Left ventricle myocardium inferior (tissue), 1 donor: ENCODE measurements at regions not wholly inside any gene's neighbourhood (a gene's known extent, or its start where the extent isn't known, plus 50 kb on each side); places are given as distances from the start of the nearest gene placed in this dataset.

Experiments used
- DNase-seq: peaks from one replicate; pipeline ENCODE4 v3.0.0-alpha.2; 2020
- H3K27ac ChIP-seq: fragments of 200-600 bp; replicated peaks from 2 replicates; pipeline ENCODE4 v1.8.0; 2021
- H3K27me3 ChIP-seq: fragments of 200-600 bp; 2 replicates; pipeline ENCODE4 v1.8.0; 2021; ENCODE audit warnings: low read depth
- H3K36me3 ChIP-seq: fragments of 200-600 bp; 2 replicates; pipeline ENCODE4 v1.8.0; 2021
- H3K4me1 ChIP-seq: fragments of 200-600 bp; 2 replicates; pipeline ENCODE4 v1.8.0; 2021
- H3K4me3 ChIP-seq: fragments of 200-600 bp; 2 replicates; pipeline ENCODE4 v1.8.0; 2021; ENCODE audit warnings: mild to moderate bottlenecking, moderate library complexity
- H3K9me3 ChIP-seq: fragments of 200-600 bp; replicated peaks from 2 replicates; pipeline ENCODE4 v1.8.0; 2021
- intact Hi-C: fragments of 100-400 bp; cut with micrococcal nuclease; formaldehyde crosslinking; loops from one replicate; pipeline ENCODE4 v1.11.0; 2022
- TF ChIP-seq, protein P1 (sequence below): fragments of 200-600 bp; IDR thresholded peaks from 2 replicates; pipeline ENCODE4 v1.8.0; 2021; ENCODE audit warnings: antibody characterized with exemption, mild to moderate bottlenecking, borderline replicate concordance
- donor health status: DM: no; HTN: yes; CAD: no; lungs with severe emphysema.

DNA sequence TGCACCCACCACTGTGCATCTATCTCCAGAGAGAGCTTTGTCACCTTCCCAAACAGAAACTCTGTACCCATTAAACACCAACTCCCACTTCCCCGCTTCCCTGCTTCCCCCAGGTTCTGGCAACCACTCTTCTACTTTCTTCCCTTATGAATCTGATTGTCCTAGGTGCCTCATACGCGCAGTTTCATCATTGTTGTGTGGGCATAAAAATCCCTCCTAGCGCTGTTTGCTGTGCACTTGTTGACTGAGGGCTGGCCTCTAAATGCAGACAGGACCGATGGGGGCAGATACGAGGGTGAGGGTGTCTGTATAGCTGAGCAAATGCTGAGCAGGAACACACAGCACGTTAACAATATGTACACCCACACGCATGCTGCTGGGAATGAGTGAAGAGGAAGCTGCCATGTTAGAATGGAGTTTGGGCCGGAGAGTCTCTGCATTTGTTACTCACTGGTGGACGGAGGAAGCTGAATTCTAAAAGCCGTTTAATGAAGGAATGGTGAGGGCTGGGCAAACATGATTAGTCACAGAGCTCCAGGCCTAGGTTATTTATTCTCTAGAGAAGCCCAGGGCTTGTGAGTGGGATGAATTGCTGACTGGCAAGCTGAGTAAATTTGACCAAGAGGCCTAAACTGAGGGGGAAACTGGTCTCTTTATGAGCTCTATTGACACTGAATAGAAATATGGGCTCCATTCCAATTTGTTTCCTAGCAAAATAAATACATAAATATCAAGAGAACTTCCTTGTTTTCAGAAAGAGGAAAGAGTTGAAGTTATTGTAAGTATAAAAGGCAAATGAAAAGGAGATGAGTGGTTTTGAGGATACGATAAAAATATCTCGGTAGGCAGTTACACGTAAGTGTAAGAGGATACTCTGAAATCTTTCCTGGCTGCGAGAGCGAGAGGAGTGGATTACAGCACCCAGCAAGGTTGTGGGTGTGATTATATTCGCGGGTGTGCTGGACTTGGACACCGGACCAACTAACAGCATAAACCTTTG lies 95.9 kb upstream of the RPS6KA3 start:
- H3K9me3 ChIP-seq, result no peaks in the 10 kb centered on the region
- DNase-seq, result no peak
- intact Hi-C loops, result no loop called here
- H3K36me3 ChIP-seq, result no peaks in the 10 kb centered on the region
- peak overlapping the region; percentile 89 for H3K27ac ChIP-seq
- peaks cover 23% of the 10 kb centered on the region for H3K4me1 ChIP-seq
- TF ChIP-seq, protein P1, sequence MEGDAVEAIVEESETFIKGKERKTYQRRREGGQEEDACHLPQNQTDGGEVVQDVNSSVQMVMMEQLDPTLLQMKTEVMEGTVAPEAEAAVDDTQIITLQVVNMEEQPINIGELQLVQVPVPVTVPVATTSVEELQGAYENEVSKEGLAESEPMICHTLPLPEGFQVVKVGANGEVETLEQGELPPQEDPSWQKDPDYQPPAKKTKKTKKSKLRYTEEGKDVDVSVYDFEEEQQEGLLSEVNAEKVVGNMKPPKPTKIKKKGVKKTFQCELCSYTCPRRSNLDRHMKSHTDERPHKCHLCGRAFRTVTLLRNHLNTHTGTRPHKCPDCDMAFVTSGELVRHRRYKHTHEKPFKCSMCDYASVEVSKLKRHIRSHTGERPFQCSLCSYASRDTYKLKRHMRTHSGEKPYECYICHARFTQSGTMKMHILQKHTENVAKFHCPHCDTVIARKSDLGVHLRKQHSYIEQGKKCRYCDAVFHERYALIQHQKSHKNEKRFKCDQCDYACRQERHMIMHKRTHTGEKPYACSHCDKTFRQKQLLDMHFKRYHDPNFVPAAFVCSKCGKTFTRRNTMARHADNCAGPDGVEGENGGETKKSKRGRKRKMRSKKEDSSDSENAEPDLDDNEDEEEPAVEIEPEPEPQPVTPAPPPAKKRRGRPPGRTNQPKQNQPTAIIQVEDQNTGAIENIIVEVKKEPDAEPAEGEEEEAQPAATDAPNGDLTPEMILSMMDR, result no peak
- no peaks in the 10 kb centered on the region for H3K27me3 ChIP-seq
- peak overlapping the region; percentile 14 for H3K4me3 ChIP-seq

DNA sequence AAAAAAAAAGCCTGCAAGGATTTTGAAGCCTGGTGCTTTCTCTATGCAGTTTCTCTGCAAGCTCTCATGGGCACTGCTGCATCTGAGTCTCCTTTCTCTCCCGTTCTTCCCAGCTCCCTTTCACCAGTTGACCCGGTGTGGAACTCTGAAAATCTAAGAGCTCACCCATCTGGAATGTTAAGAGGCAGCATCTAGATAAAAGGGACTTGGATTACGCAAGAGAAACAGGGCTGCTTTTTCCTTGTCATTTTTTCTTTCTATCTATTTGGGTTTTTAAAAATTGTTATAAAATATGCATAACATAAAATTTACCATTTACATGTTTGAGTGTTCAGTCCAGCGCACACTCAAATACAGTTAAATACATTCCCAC lies 95.2 kb upstream of the RPS6KA3 start:
- intact Hi-C loops, result no loop called here
- peak overlapping the region; percentile 89 for H3K27ac ChIP-seq

DNA sequence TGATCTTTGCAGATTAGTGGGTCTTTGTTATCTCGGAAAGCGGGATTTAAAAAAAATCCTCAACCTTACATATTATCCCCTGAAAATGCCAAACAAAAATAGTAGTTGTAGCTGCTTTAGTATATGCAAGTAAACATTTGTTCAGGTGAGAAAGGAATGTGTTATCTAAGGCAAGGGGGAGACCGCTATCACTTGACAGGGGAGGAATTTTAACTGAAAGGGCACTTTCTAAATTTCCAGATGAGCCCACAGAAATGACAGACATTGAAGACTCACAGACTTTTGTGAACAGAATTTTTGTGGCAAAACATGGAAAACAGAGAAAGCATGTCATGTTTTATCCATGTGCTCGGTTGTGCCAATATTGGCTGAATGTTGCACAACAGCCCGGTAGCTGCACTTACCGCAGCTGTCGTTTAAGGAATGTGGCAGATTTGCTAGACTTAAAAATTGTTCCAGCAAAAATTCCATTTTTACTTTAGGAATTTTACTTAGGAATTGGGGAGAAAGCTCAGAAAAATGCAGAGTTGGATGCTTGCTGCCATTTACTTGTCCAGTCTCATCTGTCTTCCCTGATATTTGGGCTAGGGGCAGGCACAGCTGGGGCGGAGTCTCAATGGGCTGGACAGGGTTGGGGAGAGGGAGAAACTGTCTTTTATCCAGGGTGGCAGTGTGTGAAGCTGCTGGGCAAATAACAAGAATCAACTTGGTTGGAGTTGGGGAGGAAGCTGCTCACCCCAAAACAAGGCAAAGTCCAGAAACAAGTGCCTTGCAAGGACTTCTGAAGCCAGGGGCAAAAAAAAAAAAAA lies 94.6 kb upstream of the RPS6KA3 start:
- no peaks in the 10 kb centered on the region for H3K27me3 ChIP-seq
- peak; percentile 21 for DNase-seq
- peak overlapping the region; percentile 89 for H3K27ac ChIP-seq
- peaks cover 23% of the 10 kb centered on the region for H3K4me1 ChIP-seq
- no peak overlapping the region for H3K4me3 ChIP-seq
- H3K36me3 ChIP-seq, result no peaks in the 10 kb centered on the region
- TF ChIP-seq, protein P1, result no peak
- no peaks in the 10 kb centered on the region for H3K9me3 ChIP-seq
- intact Hi-C loops, result no loop called here

More for the DNA sequence above, 95.2 kb upstream of the RPS6KA3 start:
- Histone ChIP-seq H3K36me3 (no peaks in the 10 kb centered on the region), H3K27me3 (no peaks in the 10 kb centered on the region), H3K4me1 (peaks cover 23% of the 10 kb centered on the region), H3K4me3 (no peak overlapping the region), H3K9me3 (no peaks in the 10 kb centered on the region)
- no peak for DNase-seq
- TF ChIP-seq, protein P1, result no peak

DNA sequence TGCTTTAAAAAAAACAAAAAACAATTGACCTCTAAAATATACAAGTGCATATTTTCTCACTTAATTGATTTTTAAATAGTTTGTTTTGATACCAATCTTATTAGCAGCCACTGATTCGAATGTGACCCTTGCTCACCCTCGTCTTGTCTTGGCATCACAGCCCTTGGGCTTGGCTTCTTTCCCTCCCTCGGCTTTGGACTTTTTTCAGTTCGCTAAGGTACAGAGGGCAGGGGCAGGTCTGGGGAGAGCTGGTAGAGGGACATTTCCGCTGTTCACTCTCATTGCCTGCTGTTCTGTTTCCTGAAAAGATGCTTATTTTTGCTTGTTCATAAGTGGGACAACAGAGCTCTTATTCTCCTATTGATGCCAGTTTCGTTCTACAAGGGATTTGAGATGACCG lies 88.5 kb upstream of the RPS6KA3 start:
- TF ChIP-seq, protein P1, result no peak
- Histone ChIP-seq H3K36me3 (no peaks in the 10 kb centered on the region), H3K4me3 (no peak overlapping the region), H3K27me3 (no peaks in the 10 kb centered on the region), H3K4me1 (no peaks in the 10 kb centered on the region), H3K9me3 (no peaks in the 10 kb centered on the region), H3K27ac (no peak overlapping the region)
- DNase-seq, result no peak
- intact Hi-C loops, result no loop called here

DNA sequence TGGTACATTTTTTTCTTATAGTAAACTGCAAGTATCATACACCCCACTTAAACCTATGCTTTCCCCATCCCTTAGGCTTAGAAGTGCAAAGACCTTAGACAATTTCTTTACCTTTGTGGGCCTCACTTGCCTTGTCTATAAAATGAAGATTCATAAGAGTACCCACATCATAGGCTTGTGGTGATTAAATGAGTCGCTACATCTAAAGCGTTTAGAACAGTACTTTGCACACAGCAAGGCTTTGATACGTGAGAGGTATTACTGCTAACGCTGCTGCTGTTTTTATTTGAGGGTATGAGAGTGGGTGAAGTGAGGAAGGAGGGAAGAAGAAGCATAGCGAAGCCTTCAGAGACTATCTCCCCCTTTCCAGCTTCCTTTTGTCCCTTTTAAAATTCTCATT lies 87.8 kb upstream of the RPS6KA3 start:
- DNase-seq, result no peak
- H3K4me1 ChIP-seq, result no peaks in the 10 kb centered on the region
- no peaks in the 10 kb centered on the region for H3K9me3 ChIP-seq
- H3K4me3 ChIP-seq, result no peak overlapping the region
- intact Hi-C loops, result no loop called here
- H3K36me3 ChIP-seq, result no peaks in the 10 kb centered on the region
- H3K27ac ChIP-seq, result no peak overlapping the region
- TF ChIP-seq, protein P1, result no peak
- no peaks in the 10 kb centered on the region for H3K27me3 ChIP-seq
